CD14-positive monocyte (primary cell): ENCODE measurements at regions not wholly inside any gene's neighbourhood (a gene's known extent, or its start where the extent isn't known, plus 50 kb on each side); places are given as distances from the start of the nearest gene placed in this dataset.

Experiments
- DNase-seq, 3 donors: peaks; one replicate each; pipeline ENCODE4 v3.0.0-alpha.2; 2011 to 2022
- H2AFZ ChIP-seq: 2 replicates; pipeline ENCODE4 v1.6.0; 2012; ENCODE audit warnings: mild to moderate bottlenecking, low read depth, low read length, inconsistent platforms; ENCODE audit not compliant: insufficient read depth, poor library complexity, severe bottlenecking
- H3K27ac ChIP-seq, 2 donors: 1 replicate in 1 of 2; 2 replicates in 1 of 2; pipeline ENCODE4 v1.5.1; 2012 to 2013; ENCODE audit warnings: low read length in 2 of 2, control low read depth in 1 of 2, inconsistent platforms in 1 of 2, low read depth in 1 of 2, mild to moderate bottlenecking in 1 of 2
- H3K27me3 ChIP-seq, 2 donors: one replicate each; pipeline versions ENCODE4 v1.6.0 to v1.6.1; 2011 to 2013; ENCODE audit warnings: low read length in 2 of 2; ENCODE audit not compliant: control insufficient read depth in 2 of 2, insufficient read depth in 2 of 2
- H3K36me3 ChIP-seq, 2 donors: replicated peaks in 1 of 2; 1 replicate in 1 of 2; 2 replicates in 1 of 2; pipeline versions ENCODE4 v1.5.1 to v1.6.1; 2012 to 2013; ENCODE audit warnings: low read length in 2 of 2, control low read depth in 1 of 2, inconsistent platforms in 1 of 2, mild to moderate bottlenecking in 1 of 2; ENCODE audit not compliant: insufficient read depth in 2 of 2, control insufficient read depth in 1 of 2
- H3K4me1 ChIP-seq, 2 donors: 1 replicate in 1 of 2; 2 replicates in 1 of 2; pipeline versions ENCODE4 v1.5.1 to v1.6.1; 2012 to 2013; ENCODE audit warnings: low read length in 2 of 2, control low read depth in 1 of 2, inconsistent platforms in 1 of 2, mild to moderate bottlenecking in 1 of 2, moderate library complexity in 1 of 2; ENCODE audit not compliant: insufficient read depth in 2 of 2, control insufficient read depth in 1 of 2
- H3K4me2 ChIP-seq: replicated peaks from 2 replicates; pipeline ENCODE3; 2012; ENCODE audit warnings: low read length, moderate library complexity, mild to moderate bottlenecking; ENCODE audit not compliant: poor library complexity, severe bottlenecking; ENCODE audit errors: extremely low read depth
- H3K4me3 ChIP-seq, 3 experiments: fragments of 200-600 bp in 1 of 3; sonication (generic) in 1 of 3; replicated peaks in 1 of 3; 1 replicate in 2 of 3; 2 replicates in 1 of 3; pipeline ENCODE4 v1.5.1; 2011 to 2013; ENCODE audit warnings: low read length in 3 of 3, mild to moderate bottlenecking in 3 of 3, control low read depth in 2 of 3, low read depth in 2 of 3, inconsistent platforms in 1 of 3, moderate library complexity in 1 of 3
- H3K79me2 ChIP-seq: 2 replicates; pipeline ENCODE4 v1.6.0; 2012; ENCODE audit warnings: mild to moderate bottlenecking, control low read depth, inconsistent platforms, low read length, moderate library complexity; ENCODE audit not compliant: insufficient read depth
- H3K9ac ChIP-seq: 2 replicates; pipeline ENCODE4 v1.6.0; 2017; ENCODE audit warnings: low read length, mild to moderate bottlenecking; ENCODE audit not compliant: insufficient read depth, poor library complexity, severe bottlenecking
- H3K9me3 ChIP-seq, 2 donors: replicated peaks in 1 of 2; 1 replicate in 1 of 2; 2 replicates in 1 of 2; pipeline versions ENCODE4 v1.5.1 to v1.6.1; 2012 to 2013; ENCODE audit warnings: low read length in 2 of 2, control low read depth in 1 of 2; ENCODE audit not compliant: control insufficient read depth in 1 of 2, insufficient read depth in 1 of 2
- H4K20me1 ChIP-seq: 2 replicates; pipeline ENCODE4 v1.6.0; 2012; ENCODE audit warnings: mild to moderate bottlenecking, low read length, control low read depth, moderate library complexity; ENCODE audit not compliant: insufficient read depth
- H3K27ac Mint-ChIP-seq, 7 donors: one replicate each; pipeline ENCODE4 v1.8.0; 2020; ENCODE audit warnings: mild to moderate bottlenecking in 7 of 7, mixed read lengths in 7 of 7, moderate library complexity in 6 of 7, inconsistent platforms in 2 of 7
- H3K27me3 Mint-ChIP-seq, 3 donors: one replicate each; pipeline ENCODE4 v1.8.0; 2021 to 2022; ENCODE audit warnings: low read depth in 3 of 3, mild to moderate bottlenecking in 3 of 3, mixed read lengths in 3 of 3, moderate library complexity in 3 of 3, inconsistent platforms in 1 of 3
- H3K36me3 Mint-ChIP-seq, 2 donors: one replicate each; pipeline ENCODE4 v1.8.0; 2020; ENCODE audit warnings: mixed read lengths in 2 of 2, inconsistent platforms in 1 of 2, mild to moderate bottlenecking in 1 of 2
- H3K4me1 Mint-ChIP-seq: one replicate; pipeline ENCODE4 v1.8.0; 2020; ENCODE audit warnings: mild to moderate bottlenecking, mixed read lengths
- H3K4me3 Mint-ChIP-seq, 2 donors: one replicate each; pipeline ENCODE4 v1.8.0; 2020; ENCODE audit warnings: mild to moderate bottlenecking in 2 of 2, mixed read lengths in 2 of 2, moderate library complexity in 1 of 2
- H3K9me3 Mint-ChIP-seq, 7 donors: one replicate each; pipeline ENCODE4 v1.8.0; 2020 to 2022; ENCODE audit warnings: mixed read lengths in 7 of 7, mild to moderate bottlenecking in 6 of 7, moderate library complexity in 6 of 7, inconsistent platforms in 2 of 7
- WGBS: methylation state at CpG from one replicate; pipeline ENCODE4 v1.1.5; 2013; ENCODE audit warnings: missing lambda C conversion rate; ENCODE audit not compliant: insufficient coverage; 5-methylcytosine and 5-hydroxymethylcytosine counted together
- intact Hi-C, 2 donors: fragments of 100-400 bp; cut with micrococcal nuclease; formaldehyde crosslinking; loops; one replicate each; pipeline versions ENCODE4 v1.15.0 to v1.15.1; 2023
- TF ChIP-seq, protein P1 (sequence below): fragments of 200-600 bp; IDR thresholded peaks from one replicate; pipeline ENCODE4 v1.8.0; 2022; ENCODE audit warnings: antibody characterized with exemption, mild to moderate bottlenecking

DNA sequence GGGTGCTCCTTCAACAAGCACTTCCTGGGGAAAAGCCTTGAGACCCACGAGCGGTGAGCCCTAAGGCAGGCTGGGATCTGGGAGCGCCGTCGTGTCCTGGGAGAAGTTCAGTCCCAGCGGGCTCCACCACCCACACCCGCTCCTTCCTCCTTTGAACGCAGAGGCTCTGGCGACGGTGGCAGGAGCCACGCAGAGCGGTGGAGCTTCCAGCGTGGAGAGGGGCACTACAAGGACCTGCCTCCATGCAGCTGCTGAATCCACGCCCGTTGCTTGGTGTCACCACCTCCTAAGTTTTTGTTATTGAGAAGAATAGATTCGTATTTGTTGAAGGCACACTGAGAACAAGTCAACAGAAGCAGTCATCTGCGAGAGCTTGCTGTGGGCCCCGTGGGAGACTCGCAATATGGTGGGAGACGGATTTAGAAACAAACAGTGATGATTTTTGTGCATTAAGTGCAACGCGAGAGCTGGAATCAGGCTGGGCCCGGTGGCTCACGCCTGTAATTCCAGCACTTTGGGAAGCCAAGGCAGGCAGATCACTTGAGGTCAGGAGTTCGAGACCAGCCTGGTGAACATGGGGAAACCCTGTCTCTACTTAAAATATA is 60.1 kb upstream of the SDK1 start:
- Histone ChIP-seq H3K36me3 (no peaks in the 10 kb centered on the region), H3K4me1 (no peaks in the 10 kb centered on the region), H3K27ac (no peak overlapping the region), H4K20me1 (no peaks in the 10 kb centered on the region), H3K4me2 (no peak overlapping the region), H2AFZ (no peak overlapping the region), H3K9me3 (peaks cover 0 to under 1% of the 10 kb centered on the region in 2 donors), H3K4me3 (no peak overlapping the region), H3K27me3 (no peaks in the 10 kb centered on the region), H3K79me2 (no peaks in the 10 kb centered on the region), H3K9ac (no peak overlapping the region)
- intact Hi-C loops = no loop called here
- peaks cover 0 to 6% (median 0%) of the 10 kb centered on the region in 3 donors for H3K27me3 Mint-ChIP-seq
- DNase-seq = no peak
- no peaks in the 10 kb centered on the region for H3K4me1 Mint-ChIP-seq
- TF ChIP-seq, protein P1, sequence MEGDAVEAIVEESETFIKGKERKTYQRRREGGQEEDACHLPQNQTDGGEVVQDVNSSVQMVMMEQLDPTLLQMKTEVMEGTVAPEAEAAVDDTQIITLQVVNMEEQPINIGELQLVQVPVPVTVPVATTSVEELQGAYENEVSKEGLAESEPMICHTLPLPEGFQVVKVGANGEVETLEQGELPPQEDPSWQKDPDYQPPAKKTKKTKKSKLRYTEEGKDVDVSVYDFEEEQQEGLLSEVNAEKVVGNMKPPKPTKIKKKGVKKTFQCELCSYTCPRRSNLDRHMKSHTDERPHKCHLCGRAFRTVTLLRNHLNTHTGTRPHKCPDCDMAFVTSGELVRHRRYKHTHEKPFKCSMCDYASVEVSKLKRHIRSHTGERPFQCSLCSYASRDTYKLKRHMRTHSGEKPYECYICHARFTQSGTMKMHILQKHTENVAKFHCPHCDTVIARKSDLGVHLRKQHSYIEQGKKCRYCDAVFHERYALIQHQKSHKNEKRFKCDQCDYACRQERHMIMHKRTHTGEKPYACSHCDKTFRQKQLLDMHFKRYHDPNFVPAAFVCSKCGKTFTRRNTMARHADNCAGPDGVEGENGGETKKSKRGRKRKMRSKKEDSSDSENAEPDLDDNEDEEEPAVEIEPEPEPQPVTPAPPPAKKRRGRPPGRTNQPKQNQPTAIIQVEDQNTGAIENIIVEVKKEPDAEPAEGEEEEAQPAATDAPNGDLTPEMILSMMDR = no peak
- no peak overlapping the region for H3K27ac Mint-ChIP-seq
- no peak overlapping the region for H3K4me3 Mint-ChIP-seq
- no peaks in the 10 kb centered on the region for H3K36me3 Mint-ChIP-seq
- WGBS = 91% methylated on average over 24 of the region's 25 CpGs
- H3K9me3 Mint-ChIP-seq = peaks cover 0 to 13% (median 6%) of the 10 kb centered on the region in 7 donors

GRCh38 chr7:3241686-3242258 is 59.3 kb upstream of the SDK1 start:
- H3K9ac ChIP-seq = no peak overlapping the region
- peaks cover 0 to 6% (median 0%) of the 10 kb centered on the region in 3 donors for H3K27me3 Mint-ChIP-seq
- TF ChIP-seq, protein P1 = no peak
- peak overlapping the region in 1 of 2 donors; percentile 46 for H3K4me3 Mint-ChIP-seq
- intact Hi-C loops = no loop called here
- H3K36me3 Mint-ChIP-seq = no peaks in the 10 kb centered on the region
- H3K9me3 Mint-ChIP-seq = peaks cover 0 to 8% (median 3%) of the 10 kb centered on the region in 7 donors
- no peak overlapping the region for H3K27ac ChIP-seq
- H2AFZ ChIP-seq = no peak overlapping the region
- H3K4me1 ChIP-seq = no peaks in the 10 kb centered on the region
- WGBS = 93% methylated on average over 3 of the region's 6 CpGs
- H3K9me3 ChIP-seq = peaks cover 0 to 5% of the 10 kb centered on the region in 2 donors
- H3K36me3 ChIP-seq = no peaks in the 10 kb centered on the region
- no peaks in the 10 kb centered on the region for H3K27me3 ChIP-seq
- no peaks in the 10 kb centered on the region for H4K20me1 ChIP-seq
- DNase-seq = no peak
- H3K79me2 ChIP-seq = no peaks in the 10 kb centered on the region
- H3K4me3 ChIP-seq = no peak overlapping the region
- no peaks in the 10 kb centered on the region for H3K4me1 Mint-ChIP-seq
- no peak overlapping the region for H3K4me2 ChIP-seq
- H3K27ac Mint-ChIP-seq = no peak overlapping the region
